Tibial nerve (tissue), 4 donors: ENCODE measurements at regions not wholly inside any gene's neighbourhood (a gene's known extent, or its start where the extent isn't known, plus 50 kb on each side); places are given as distances from the start of the nearest gene placed in this dataset.

ENCODE experiments used
- CTCF ChIP-seq, 5 experiments: fragments of 200-600 bp in 3 of 5; fragments of 450-650 bp in 2 of 5; sonication (generic) in 3 of 5; IDR thresholded peaks; one replicate each; pipeline ENCODE4 v1.5.1; 2016 to 2019; ENCODE audit warnings: antibody characterized with exemption in 5 of 5, mild to moderate bottlenecking in 3 of 5, moderate library complexity in 2 of 5
- EP300 ChIP-seq, 2 donors: sonication (generic); formaldehyde crosslinking; IDR thresholded peaks; one replicate each; pipeline ENCODE4 v1.6.1; 2017; ENCODE audit warnings: antibody characterized with exemption in 2 of 2, mild to moderate bottlenecking in 1 of 2
- POLR2A ChIP-seq, 2 donors: fragments of 450-650 bp; IDR thresholded peaks; one replicate each; pipeline ENCODE4 v1.6.1; 2017; ENCODE audit warnings: antibody characterized with exemption in 2 of 2, mild to moderate bottlenecking in 2 of 2, moderate library complexity in 2 of 2

DNA sequence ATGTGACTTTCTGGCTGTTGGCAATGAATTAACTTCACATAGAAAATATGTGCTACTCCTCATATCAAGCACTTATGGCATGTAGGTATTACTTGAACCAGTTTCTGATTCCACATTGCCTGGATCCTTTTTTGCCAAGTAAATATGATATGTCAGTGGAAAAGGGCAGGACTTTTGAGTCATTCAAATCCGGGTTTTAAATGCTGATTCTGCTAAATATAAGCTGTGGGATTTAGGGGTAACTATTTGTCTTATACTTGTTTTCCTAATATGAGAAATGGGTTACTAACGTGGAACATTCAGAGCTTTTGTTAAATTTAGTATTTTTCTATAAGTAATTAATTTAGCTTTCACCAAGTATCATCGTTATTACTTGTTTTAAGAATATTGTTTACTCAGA is 108.0 kb upstream of the HGF start:
- TF ChIP-seq CTCF (IDR thresholded peaks at IDR 0.05) (no peak), EP300 (IDR thresholded peaks at IDR 0.05) (no peak), POLR2A (IDR thresholded peaks at IDR 0.05) (no peak)
